Karpas-422 (cell line): ENCODE measurements at regions not wholly inside any gene's neighbourhood (a gene's known extent, or its start where the extent isn't known, plus 50 kb on each side); places are given as distances from the start of the nearest gene placed in this dataset.

Experiments
- DNase-seq: peaks from one replicate; pipeline ENCODE4 v3.0.0-alpha.2; 2015
- H2AFZ ChIP-seq: fragments of 200-600 bp; sonication (generic); 2 replicates; pipeline ENCODE4 v1.6.1; 2014; ENCODE audit warnings: antibody characterized with exemption, low read length, mixed read lengths
- H3K27ac ChIP-seq: fragments of 200-600 bp; sonication (generic); 2 replicates; pipeline ENCODE4 v1.5.1; 2014; ENCODE audit warnings: mild to moderate bottlenecking, low read length, moderate library complexity
- H3K27me3 ChIP-seq: fragments of 200-600 bp; sonication (generic); 2 replicates; pipeline ENCODE4 v1.6.1; 2014; ENCODE audit warnings: low read length, mixed read lengths
- H3K36me3 ChIP-seq: fragments of 200-600 bp; sonication (generic); 2 replicates; pipeline ENCODE4 v1.6.1; 2014; ENCODE audit warnings: low read length, mixed read lengths; ENCODE audit not compliant: insufficient read depth
- H3K4me1 ChIP-seq: fragments of 200-600 bp; sonication (generic); 2 replicates; pipeline ENCODE4 v1.6.1; 2014; ENCODE audit warnings: mild to moderate bottlenecking, low read length, mixed read lengths
- H3K4me2 ChIP-seq: fragments of 200-600 bp; sonication (generic); 2 replicates; pipeline ENCODE4 v1.6.1; 2014; ENCODE audit warnings: low read length, low read depth, mild to moderate bottlenecking; ENCODE audit not compliant: poor library complexity, severe bottlenecking
- H3K4me3 ChIP-seq: fragments of 200-600 bp; sonication (generic); 2 replicates; pipeline ENCODE4 v1.5.1; 2014; ENCODE audit warnings: mild to moderate bottlenecking, antibody characterized with exemption, low read length, mixed read lengths
- H3K79me2 ChIP-seq: fragments of 200-600 bp; sonication (generic); 2 replicates; pipeline ENCODE4 v1.6.1; 2014; ENCODE audit warnings: mild to moderate bottlenecking, low read length, mixed read lengths
- H3K9ac ChIP-seq: fragments of 200-600 bp; sonication (generic); 2 replicates; pipeline ENCODE4 v1.6.0; 2014; ENCODE audit warnings: low read length
- H3K9me2 ChIP-seq: fragments of 200-600 bp; sonication (generic), shearing (Covaris generic); replicated peaks from 2 replicates; pipeline ENCODE4 v1.6.0; 2014; ENCODE audit warnings: mild to moderate bottlenecking, low read length, moderate library complexity; ENCODE audit not compliant: insufficient read depth
- H3K9me3 ChIP-seq: fragments of 300-700, 200-600 bp; sonication (generic); 2 replicates; pipeline ENCODE4 v1.6.1; 2014; ENCODE audit warnings: low read length, mixed read lengths
- H4K20me1 ChIP-seq: fragments of 200-600 bp; sonication (generic); 2 replicates; pipeline ENCODE4 v1.6.1; 2014; ENCODE audit warnings: mild to moderate bottlenecking, antibody characterized with exemption, low read length, low read depth; ENCODE audit not compliant: insufficient read depth

DNA sequence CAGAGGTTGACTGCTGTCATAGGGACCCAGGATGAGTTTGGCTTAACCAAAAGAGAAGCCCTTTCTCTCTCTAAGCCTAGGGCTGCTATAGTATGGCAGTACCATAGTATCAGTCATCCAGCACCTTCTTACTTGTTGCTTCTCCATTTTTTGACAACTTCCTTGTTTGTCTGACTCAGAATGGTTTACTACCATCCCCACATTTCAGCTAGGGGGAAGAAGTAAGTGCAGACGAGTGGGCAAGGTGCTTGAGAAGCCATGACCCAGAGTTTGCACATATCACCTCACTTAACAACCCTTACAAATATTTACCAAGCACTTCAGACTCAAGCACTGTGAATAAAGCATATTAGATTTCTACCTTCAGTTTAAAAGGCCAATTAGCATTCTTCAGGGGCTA is 289.9 kb upstream of the TSHZ2 start:
- Histone ChIP-seq H4K20me1 (no peaks in the 10 kb centered on the region), H3K4me2 (no peak overlapping the region), H3K9me3 (peaks cover 23% of the 10 kb centered on the region), H3K27ac (no peak overlapping the region), H3K9ac (no peak overlapping the region), H3K36me3 (no peaks in the 10 kb centered on the region), H3K4me3 (no peak overlapping the region), H3K9me2 (no peaks in the 10 kb centered on the region), H3K4me1 (no peaks in the 10 kb centered on the region), H2AFZ (no peak overlapping the region), H3K27me3 (no peaks in the 10 kb centered on the region), H3K79me2 (no peaks in the 10 kb centered on the region)
- DNase-seq = no peak

- Histone ChIP-seq H3K79me2 (no peaks in the 10 kb centered on the region), H2AFZ (no peak overlapping the region), H3K9me2 (no peaks in the 10 kb centered on the region), H3K4me2 (no peak overlapping the region), H3K36me3 (no peaks in the 10 kb centered on the region), H3K27ac (no peak overlapping the region), H3K4me1 (no peaks in the 10 kb centered on the region), H3K9ac (no peak overlapping the region), H3K27me3 (no peaks in the 10 kb centered on the region), H3K9me3 (peaks cover 31% of the 10 kb centered on the region), H4K20me1 (no peaks in the 10 kb centered on the region), H3K4me3 (no peak overlapping the region)
- no peak for DNase-seq
Measured at GRCh38 chr20:52681288-52681687, 290.9 kb upstream of the TSHZ2 start.

DNA sequence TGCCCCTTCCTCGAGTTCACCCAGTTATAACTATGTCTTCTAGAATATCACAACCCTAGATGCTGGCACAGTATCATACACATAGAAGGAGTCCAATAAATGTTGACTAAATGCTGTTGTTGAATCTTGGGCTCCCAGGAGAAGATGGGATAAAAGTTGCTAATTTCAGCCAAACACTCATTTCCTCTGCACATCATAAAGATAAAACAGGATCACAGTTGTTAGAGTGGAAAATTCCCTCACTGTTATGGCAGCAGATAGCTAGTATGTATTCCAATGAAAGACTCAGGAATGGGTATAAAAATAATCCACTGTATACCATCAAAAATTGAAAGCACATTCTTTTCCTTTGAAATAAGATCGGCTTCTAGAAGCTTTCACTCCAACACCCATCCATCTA is 294.9 kb upstream of the TSHZ2 start:
- Histone ChIP-seq H3K9me2 (no peaks in the 10 kb centered on the region), H3K9me3 (peaks cover 20% of the 10 kb centered on the region), H3K4me1 (no peaks in the 10 kb centered on the region), H3K4me3 (no peak overlapping the region), H3K36me3 (no peaks in the 10 kb centered on the region), H4K20me1 (no peaks in the 10 kb centered on the region), H3K27ac (no peak overlapping the region), H3K79me2 (no peaks in the 10 kb centered on the region), H3K4me2 (no peak overlapping the region), H3K9ac (no peak overlapping the region), H3K27me3 (no peaks in the 10 kb centered on the region), H2AFZ (no peak overlapping the region)
- DNase-seq = no peak

GRCh38 chr20:52676283-52676995 is 295.7 kb upstream of the TSHZ2 start:
- no peaks in the 10 kb centered on the region for H3K9me2 ChIP-seq
- no peaks in the 10 kb centered on the region for H3K4me1 ChIP-seq
- H3K27ac ChIP-seq = no peak overlapping the region
- DNase-seq = no peak
- H3K4me2 ChIP-seq = no peak overlapping the region
- H3K79me2 ChIP-seq = no peaks in the 10 kb centered on the region
- no peaks in the 10 kb centered on the region for H3K36me3 ChIP-seq
- H3K9ac ChIP-seq = no peak overlapping the region
- H4K20me1 ChIP-seq = no peaks in the 10 kb centered on the region
- no peak overlapping the region for H3K4me3 ChIP-seq
- H3K27me3 ChIP-seq = no peaks in the 10 kb centered on the region
- H3K9me3 ChIP-seq = peaks cover 19% of the 10 kb centered on the region
- no peak overlapping the region for H2AFZ ChIP-seq

DNA sequence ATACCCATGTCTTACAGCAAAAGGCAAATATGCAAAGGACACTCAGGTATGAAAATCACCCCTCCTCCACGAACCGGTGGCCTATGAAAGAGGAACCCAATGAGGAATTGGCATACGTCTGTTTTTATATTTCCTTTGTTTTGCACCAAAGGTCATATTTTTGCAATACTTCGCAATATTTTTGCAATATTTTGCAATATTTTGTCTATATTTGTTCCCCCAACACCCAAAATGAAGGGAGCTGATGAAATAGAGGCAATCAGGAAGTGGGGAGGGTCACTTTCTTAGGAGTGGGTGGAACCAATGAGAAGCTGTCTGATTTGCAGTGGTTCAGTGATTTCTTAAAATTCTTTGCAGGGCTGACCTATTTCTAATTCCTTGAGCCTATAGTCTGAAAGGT is 296.8 kb upstream of the TSHZ2 start:
- Histone ChIP-seq H3K27ac (no peak overlapping the region), H3K4me1 (no peaks in the 10 kb centered on the region), H3K27me3 (no peaks in the 10 kb centered on the region), H3K79me2 (no peaks in the 10 kb centered on the region), H3K4me3 (no peak overlapping the region), H3K4me2 (no peak overlapping the region), H4K20me1 (no peaks in the 10 kb centered on the region), H2AFZ (no peak overlapping the region), H3K9me3 (peaks cover 18% of the 10 kb centered on the region), H3K36me3 (no peaks in the 10 kb centered on the region), H3K9ac (no peak overlapping the region), H3K9me2 (no peaks in the 10 kb centered on the region)
- DNase-seq = no peak

DNA sequence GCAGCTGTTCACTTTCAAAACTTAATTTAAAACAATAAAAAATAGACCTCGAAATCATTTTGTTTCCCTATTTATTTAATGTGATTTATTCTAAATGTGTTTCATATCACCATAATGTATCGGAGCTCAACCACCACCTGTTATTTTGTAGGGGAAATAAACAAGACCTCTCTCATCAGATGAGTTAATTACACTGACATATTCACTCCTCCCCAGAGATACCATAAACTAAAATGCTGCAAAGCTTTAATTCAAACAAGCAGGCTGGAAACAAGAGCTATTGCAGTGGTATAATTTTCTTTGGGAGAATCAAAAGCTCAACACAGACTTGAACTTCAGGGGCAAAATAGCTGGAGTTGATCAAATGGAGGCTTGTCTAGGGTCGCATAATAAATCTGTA is 303.5 kb upstream of the TSHZ2 start:
- Histone ChIP-seq H3K9me3 (peaks cover 14% of the 10 kb centered on the region), H4K20me1 (no peaks in the 10 kb centered on the region), H3K9me2 (no peaks in the 10 kb centered on the region), H3K4me2 (no peak overlapping the region), H3K27ac (no peak overlapping the region), H3K79me2 (no peaks in the 10 kb centered on the region), H3K36me3 (no peaks in the 10 kb centered on the region), H2AFZ (no peak overlapping the region), H3K4me1 (no peaks in the 10 kb centered on the region), H3K4me3 (no peak overlapping the region), H3K27me3 (no peaks in the 10 kb centered on the region), H3K9ac (no peak overlapping the region)
- DNase-seq = no peak

GRCh38 chr20:52667358-52667757 is 304.8 kb upstream of the TSHZ2 start:
- peaks cover 19% of the 10 kb centered on the region for H3K9me3 ChIP-seq

DNA sequence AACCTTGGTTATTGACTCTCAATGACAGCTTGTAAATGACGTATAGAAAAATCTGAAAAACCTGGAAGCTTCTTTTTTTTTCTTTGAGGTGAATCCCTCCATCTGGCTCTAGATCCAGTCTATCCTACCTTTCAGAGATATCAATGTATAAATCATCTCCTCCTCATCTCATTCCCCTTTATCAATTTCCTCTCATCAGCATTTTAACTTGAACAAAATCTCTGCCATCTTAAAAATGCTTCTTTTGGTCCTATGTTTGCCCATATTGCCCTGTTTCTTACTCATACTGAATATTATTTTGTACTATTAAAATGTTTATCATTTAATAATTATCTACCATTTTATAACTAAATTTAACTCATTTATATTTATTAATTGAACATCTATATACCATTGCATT is 306.7 kb upstream of the TSHZ2 start:
- H3K4me1 ChIP-seq = no peaks in the 10 kb centered on the region
- no peaks in the 10 kb centered on the region for H3K27me3 ChIP-seq
- no peaks in the 10 kb centered on the region for H3K9me2 ChIP-seq
- no peak for DNase-seq
- no peaks in the 10 kb centered on the region for H4K20me1 ChIP-seq
- no peak overlapping the region for H3K27ac ChIP-seq
- peaks cover 21% of the 10 kb centered on the region for H3K9me3 ChIP-seq
- no peaks in the 10 kb centered on the region for H3K79me2 ChIP-seq
- H3K4me2 ChIP-seq = no peak overlapping the region
- H3K4me3 ChIP-seq = no peak overlapping the region
- no peak overlapping the region for H3K9ac ChIP-seq
- H2AFZ ChIP-seq = no peak overlapping the region
- H3K36me3 ChIP-seq = no peaks in the 10 kb centered on the region

More at GRCh38 chr20:52667358-52667757, 304.8 kb upstream of the TSHZ2 start:
- Histone ChIP-seq H3K4me3 (no peak overlapping the region), H4K20me1 (no peaks in the 10 kb centered on the region), H3K9me2 (no peaks in the 10 kb centered on the region), H3K4me1 (no peaks in the 10 kb centered on the region), H3K36me3 (no peaks in the 10 kb centered on the region), H3K9ac (no peak overlapping the region), H2AFZ (no peak overlapping the region), H3K27ac (no peak overlapping the region), H3K79me2 (no peaks in the 10 kb centered on the region), H3K27me3 (no peaks in the 10 kb centered on the region), H3K4me2 (no peak overlapping the region)
- no peak for DNase-seq
